ENCODE measurements at regions not wholly inside any gene's neighbourhood (a gene's known extent, or its start where the extent isn't known, plus 50 kb on each side); places are given as distances from the start of the nearest gene placed in this dataset.

DNA sequence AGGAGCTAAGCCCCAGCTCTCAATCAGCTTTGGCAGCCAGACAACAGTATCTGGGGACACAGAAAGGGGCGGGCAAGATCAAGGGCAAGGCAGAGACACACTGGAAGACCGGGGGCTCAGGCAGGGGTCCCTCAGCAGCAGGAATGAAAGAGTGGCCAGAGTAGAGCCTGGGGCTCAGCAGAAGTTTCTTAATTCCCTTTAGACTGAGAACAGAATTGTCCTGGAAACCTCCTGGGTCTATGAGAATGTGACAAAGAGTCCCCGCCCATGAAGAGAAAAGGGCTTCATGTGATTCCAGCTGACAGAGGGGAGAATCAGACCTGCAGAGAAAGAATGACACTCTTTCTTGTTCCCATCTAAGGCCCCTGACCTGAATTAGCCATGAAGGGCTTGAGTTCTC, 95.2 kb upstream of the CTNNB1 start:
- no peak for DNase-seq
- TF ChIP-seq, protein P1, sequence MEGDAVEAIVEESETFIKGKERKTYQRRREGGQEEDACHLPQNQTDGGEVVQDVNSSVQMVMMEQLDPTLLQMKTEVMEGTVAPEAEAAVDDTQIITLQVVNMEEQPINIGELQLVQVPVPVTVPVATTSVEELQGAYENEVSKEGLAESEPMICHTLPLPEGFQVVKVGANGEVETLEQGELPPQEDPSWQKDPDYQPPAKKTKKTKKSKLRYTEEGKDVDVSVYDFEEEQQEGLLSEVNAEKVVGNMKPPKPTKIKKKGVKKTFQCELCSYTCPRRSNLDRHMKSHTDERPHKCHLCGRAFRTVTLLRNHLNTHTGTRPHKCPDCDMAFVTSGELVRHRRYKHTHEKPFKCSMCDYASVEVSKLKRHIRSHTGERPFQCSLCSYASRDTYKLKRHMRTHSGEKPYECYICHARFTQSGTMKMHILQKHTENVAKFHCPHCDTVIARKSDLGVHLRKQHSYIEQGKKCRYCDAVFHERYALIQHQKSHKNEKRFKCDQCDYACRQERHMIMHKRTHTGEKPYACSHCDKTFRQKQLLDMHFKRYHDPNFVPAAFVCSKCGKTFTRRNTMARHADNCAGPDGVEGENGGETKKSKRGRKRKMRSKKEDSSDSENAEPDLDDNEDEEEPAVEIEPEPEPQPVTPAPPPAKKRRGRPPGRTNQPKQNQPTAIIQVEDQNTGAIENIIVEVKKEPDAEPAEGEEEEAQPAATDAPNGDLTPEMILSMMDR (IDR thresholded peaks at IDR 0.05; ENCODE audit: low read depth, low read length) = no peak
- Histone ChIP-seq H3K9me3 (no peaks in the 10 kb centered on the region), H3K4me1 (no peaks in the 10 kb centered on the region), H3K36me3 (no peaks in the 10 kb centered on the region), H3K27me3 (no peaks in the 10 kb centered on the region), H3K4me3 (ENCODE audit: low read depth, low read length) (no peak overlapping the region)

DNA sequence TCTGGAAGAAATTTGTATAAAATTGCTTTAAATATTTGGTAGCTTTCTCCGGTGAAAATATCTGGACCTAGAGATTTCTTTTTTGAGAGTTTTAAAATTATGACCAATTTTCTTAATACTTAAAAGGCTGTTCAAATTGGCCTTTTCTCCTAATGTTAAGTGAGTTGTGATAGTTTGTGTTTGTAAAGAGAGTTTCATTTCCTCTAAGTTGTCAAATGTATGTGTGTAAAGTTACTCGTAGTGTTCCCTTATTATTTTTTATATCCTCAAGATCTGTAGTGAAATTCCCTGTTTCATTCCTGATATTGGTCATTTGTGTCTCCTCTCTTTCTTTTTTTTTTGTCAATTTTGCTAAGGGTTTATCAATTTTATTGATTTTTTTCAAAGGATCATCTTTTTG, 92.6 kb upstream of the CTNNB1 start:
- Histone ChIP-seq H3K4me3 (ENCODE audit: low read depth, low read length) (no peak overlapping the region), H3K4me1 (no peaks in the 10 kb centered on the region), H3K27me3 (no peaks in the 10 kb centered on the region), H3K36me3 (no peaks in the 10 kb centered on the region), H3K9me3 (no peaks in the 10 kb centered on the region)
- TF ChIP-seq, protein P1 (IDR thresholded peaks at IDR 0.05; ENCODE audit: low read depth, low read length) = no peak
- DNase-seq = no peak

DNA sequence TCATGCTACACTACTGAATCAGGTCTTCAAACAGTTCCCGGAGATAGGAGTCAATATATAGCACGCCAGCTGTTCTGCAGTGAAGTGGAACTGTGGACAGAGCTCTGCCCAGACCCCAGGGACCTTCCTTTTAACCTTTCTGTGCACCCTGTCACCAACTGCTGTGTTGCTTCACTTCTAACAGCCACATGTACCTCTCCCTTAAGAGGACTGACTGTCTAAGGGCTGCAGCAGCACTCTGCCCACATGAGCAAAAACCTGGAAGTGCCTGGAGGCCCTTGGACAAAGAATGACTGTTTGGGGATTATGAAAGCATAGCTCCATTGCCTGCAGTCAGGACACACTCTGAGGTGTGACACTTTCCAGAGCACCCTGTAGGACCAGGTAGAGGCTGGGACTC, 88.3 kb upstream of the CTNNB1 start:
- no peaks in the 10 kb centered on the region for H3K9me3 ChIP-seq
- no peak for DNase-seq
- H3K4me3 ChIP-seq (ENCODE audit: low read depth, low read length) = no peak overlapping the region
- H3K4me1 ChIP-seq = no peaks in the 10 kb centered on the region
- H3K27me3 ChIP-seq = no peaks in the 10 kb centered on the region
- TF ChIP-seq, protein P1 (IDR thresholded peaks at IDR 0.05; ENCODE audit: low read depth, low read length) = no peak
- no peaks in the 10 kb centered on the region for H3K36me3 ChIP-seq

DNA sequence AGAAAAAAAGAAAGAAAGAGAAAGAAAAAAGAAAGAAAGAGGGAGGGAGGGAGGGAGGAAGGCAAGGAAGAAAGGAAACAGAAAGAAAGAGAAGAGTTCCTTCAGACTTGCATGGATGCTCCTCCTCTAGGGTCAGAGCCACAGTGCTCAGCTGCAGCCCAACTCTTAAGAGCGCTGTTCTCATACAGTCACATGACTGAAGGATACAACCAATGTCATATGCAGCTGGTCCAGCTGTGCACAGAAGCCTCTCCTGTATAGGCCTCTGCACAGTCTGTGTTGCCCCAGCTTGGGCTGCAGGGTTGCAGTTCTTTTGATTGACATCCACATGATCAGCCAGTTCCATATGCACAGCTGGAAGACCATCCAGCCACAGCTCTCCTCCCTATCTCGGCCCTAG, 86.8 kb upstream of the CTNNB1 start:
- DNase-seq = no peak
- no peaks in the 10 kb centered on the region for H3K9me3 ChIP-seq
- no peak overlapping the region for H3K4me3 ChIP-seq (ENCODE audit: low read depth, low read length)
- no peaks in the 10 kb centered on the region for H3K4me1 ChIP-seq
- TF ChIP-seq, protein P1 (IDR thresholded peaks at IDR 0.05; ENCODE audit: low read depth, low read length) = no peak
- H3K27me3 ChIP-seq = no peaks in the 10 kb centered on the region
- H3K36me3 ChIP-seq = no peaks in the 10 kb centered on the region

DNA sequence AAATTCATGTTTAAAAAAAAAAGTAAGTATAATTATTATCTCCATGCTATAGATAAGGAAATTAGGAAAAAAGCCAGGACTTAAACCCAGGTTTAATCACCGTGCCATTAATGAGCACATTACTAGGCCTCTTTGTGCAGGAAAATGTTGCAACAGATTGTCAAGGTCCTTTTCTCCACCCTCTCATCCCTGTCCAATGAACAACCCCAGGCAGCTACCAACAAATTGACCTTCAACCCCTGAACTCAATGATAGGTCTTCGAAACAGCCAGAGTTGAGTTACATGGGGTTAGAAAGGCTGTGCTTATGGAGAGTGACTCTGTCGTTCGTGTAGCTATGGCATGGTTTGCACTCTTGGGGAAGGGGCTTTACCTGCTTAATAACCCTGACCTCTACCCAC, 84.2 kb upstream of the CTNNB1 start:
- Histone ChIP-seq H3K27me3 (no peaks in the 10 kb centered on the region), H3K4me3 (ENCODE audit: low read depth, low read length) (no peak overlapping the region), H3K36me3 (no peaks in the 10 kb centered on the region), H3K4me1 (no peaks in the 10 kb centered on the region), H3K9me3 (no peaks in the 10 kb centered on the region)
- no peak for DNase-seq
- TF ChIP-seq, protein P1 (IDR thresholded peaks at IDR 0.05; ENCODE audit: low read depth, low read length) = no peak

DNA sequence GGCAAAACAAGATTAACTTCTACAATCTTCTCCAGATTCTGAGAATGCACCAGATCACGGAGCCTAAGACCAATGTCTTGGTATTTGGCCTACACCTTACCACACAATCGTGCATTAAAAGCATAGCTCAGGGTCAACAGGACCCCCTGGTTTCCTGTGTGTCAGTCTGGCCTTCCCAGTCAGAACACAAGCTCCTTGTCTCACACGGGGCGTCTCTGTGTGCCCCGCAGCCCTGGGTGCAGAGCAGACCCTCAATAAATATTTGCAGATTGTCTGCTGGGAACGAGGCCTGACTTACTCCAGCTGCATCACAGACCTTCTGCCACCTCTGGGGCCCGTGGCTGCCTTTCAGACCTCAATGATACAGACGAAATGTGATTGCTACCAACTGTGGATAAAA, 82.5 kb upstream of the CTNNB1 start:
- no peak for DNase-seq
- Histone ChIP-seq H3K4me1 (no peaks in the 10 kb centered on the region), H3K27me3 (no peaks in the 10 kb centered on the region), H3K36me3 (no peaks in the 10 kb centered on the region), H3K4me3 (ENCODE audit: low read depth, low read length) (no peak overlapping the region), H3K9me3 (no peaks in the 10 kb centered on the region)
- TF ChIP-seq, protein P1 (IDR thresholded peaks at IDR 0.05; ENCODE audit: low read depth, low read length) = no peak
